ENCODE measurements at regions not wholly inside any gene's neighbourhood (a gene's known extent, or its start where the extent isn't known, plus 50 kb on each side); places are given as distances from the start of the nearest gene placed in this dataset.

DNA sequence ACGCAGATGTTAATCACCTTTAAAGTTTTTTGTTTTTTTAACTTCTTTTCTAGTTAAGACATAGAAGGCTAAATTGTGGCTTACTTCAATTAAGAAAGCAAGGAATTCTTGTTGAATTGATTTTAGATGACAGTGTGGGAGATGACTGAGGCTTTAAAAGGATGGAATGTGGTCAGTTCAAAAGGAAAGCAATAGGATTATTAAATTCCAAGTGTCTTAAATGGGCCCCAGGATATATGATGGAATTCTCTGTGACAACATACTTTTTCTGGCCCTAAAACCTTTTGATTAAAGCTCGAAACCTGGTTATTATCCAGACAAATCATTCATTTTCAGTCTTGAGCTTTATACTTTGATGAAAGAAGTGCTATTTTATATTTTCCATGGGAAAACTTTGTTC, 179.0 kb upstream of the TMEFF2 start:
- TF ChIP-seq, protein P1, sequence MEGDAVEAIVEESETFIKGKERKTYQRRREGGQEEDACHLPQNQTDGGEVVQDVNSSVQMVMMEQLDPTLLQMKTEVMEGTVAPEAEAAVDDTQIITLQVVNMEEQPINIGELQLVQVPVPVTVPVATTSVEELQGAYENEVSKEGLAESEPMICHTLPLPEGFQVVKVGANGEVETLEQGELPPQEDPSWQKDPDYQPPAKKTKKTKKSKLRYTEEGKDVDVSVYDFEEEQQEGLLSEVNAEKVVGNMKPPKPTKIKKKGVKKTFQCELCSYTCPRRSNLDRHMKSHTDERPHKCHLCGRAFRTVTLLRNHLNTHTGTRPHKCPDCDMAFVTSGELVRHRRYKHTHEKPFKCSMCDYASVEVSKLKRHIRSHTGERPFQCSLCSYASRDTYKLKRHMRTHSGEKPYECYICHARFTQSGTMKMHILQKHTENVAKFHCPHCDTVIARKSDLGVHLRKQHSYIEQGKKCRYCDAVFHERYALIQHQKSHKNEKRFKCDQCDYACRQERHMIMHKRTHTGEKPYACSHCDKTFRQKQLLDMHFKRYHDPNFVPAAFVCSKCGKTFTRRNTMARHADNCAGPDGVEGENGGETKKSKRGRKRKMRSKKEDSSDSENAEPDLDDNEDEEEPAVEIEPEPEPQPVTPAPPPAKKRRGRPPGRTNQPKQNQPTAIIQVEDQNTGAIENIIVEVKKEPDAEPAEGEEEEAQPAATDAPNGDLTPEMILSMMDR (IDR thresholded peaks at IDR 0.05; ENCODE audit: low read length): no peak
- TF ChIP-seq EZH2 (optimal IDR thresholded peaks at IDR 0.05; ENCODE audit: low read depth, low read length) (no peak), EZH2phosphoT487 (IDR thresholded peaks at IDR 0.05; ENCODE audit: low read length) (no peak)
